Thyroid gland (tissue), 4 donors: ENCODE measurements at regions not wholly inside any gene's neighbourhood (a gene's known extent, or its start where the extent isn't known, plus 50 kb on each side); places are given as distances from the start of the nearest gene placed in this dataset.

Source experiments
- CTCF ChIP-seq, 6 experiments: fragments of 200-600 bp in 3 of 6; fragments of 450-650 bp in 3 of 6; sonication (generic) in 3 of 6; IDR thresholded peaks; one replicate each; pipeline ENCODE4 v1.5.1; 2016 to 2019; ENCODE audit warnings: antibody characterized with exemption in 6 of 6, mild to moderate bottlenecking in 2 of 6, inconsistent platforms in 1 of 6, moderate library complexity in 1 of 6
- POLR2A ChIP-seq, 2 donors: fragments of 450-650 bp; IDR thresholded peaks; one replicate each; pipeline ENCODE4 v1.6.1; 2017; ENCODE audit warnings: antibody characterized with exemption in 2 of 2, mild to moderate bottlenecking in 2 of 2, moderate library complexity in 1 of 2

GRCh38 chr1:76781447-76781846 is 85.8 kb upstream of the ST6GALNAC5 start:
- no peak for TF ChIP-seq CTCF (IDR thresholded peaks at IDR 0.05)
- no peak for TF ChIP-seq POLR2A (IDR thresholded peaks at IDR 0.05)
